Endothelial cell of umbilical vein (primary cell): ENCODE measurements at regions not wholly inside any gene's neighbourhood (a gene's known extent, or its start where the extent isn't known, plus 50 kb on each side); places are given as distances from the start of the nearest gene placed in this dataset.

Source experiments
- BruUV-seq: library from RNA; stranded (reverse); fragments of 400-500 nt; replicated peaks from 2 replicates; lab custom pipeline; 2021; lab: Mats Ljungman, UMichigan
- CTCF ChIA-PET: fragments of 300-600, 350-600 bp; sonication (Branson Sonifier 250); formaldehyde crosslinking; loops from one replicate; lab custom pipeline; 2021; ENCODE audit warnings: antibody characterized with exemption, inconsistent platforms; lab: Charles Lee
- POLR2A ChIA-PET: fragments of 300-600, 350-600 bp; sonication (Branson Sonifier 250); formaldehyde crosslinking; loops from one replicate; lab custom pipeline; 2021; ENCODE audit warnings: antibody characterized with exemption, inconsistent platforms; lab: Charles Lee
- DNase-seq: peaks from one replicate; pipeline ENCODE4 v3.0.0-alpha.2; 2011; ENCODE audit warnings: low read depth, low spot score
- FAIRE-seq: peaks from 2 replicates; lab custom pipeline; 2011; peaks lifted over from hg19 to GRCh38; lab: Jason Lieb, UNC
- H2AFZ ChIP-seq: 2 replicates; pipeline ENCODE4 v1.6.0; 2012; ENCODE audit warnings: low read depth, low read length, control low read depth, inconsistent platforms
- H3K27ac ChIP-seq: 2 replicates; pipeline ENCODE4 v1.5.1; 2011; ENCODE audit warnings: low read depth, mild to moderate bottlenecking, control low read depth, low read length, moderate library complexity; ENCODE audit not compliant: insufficient read depth
- H3K27me3 ChIP-seq, 2 experiments: 2 replicates each; pipeline versions ENCODE4 v1.6.0 to v1.6.1; 2011; ENCODE audit warnings: low read length in 2 of 2, mixed read lengths in 1 of 2; ENCODE audit not compliant: control insufficient read depth in 2 of 2, insufficient read depth in 2 of 2
- H3K36me3 ChIP-seq, 2 experiments: 2 replicates in 1 of 2; 3 replicates in 1 of 2; pipeline ENCODE4 v1.5.1; 2011; ENCODE audit warnings: low read length in 2 of 2, mild to moderate bottlenecking in 1 of 2, moderate library complexity in 1 of 2; ENCODE audit not compliant: control insufficient read depth in 2 of 2, insufficient read depth in 2 of 2; ENCODE audit errors: extremely low read depth in 1 of 2
- H3K4me1 ChIP-seq: 3 replicates; pipeline ENCODE4 v1.5.1; 2011; ENCODE audit warnings: mild to moderate bottlenecking, low read length; ENCODE audit not compliant: control insufficient read depth, insufficient read depth; ENCODE audit errors: extremely low read depth
- H3K4me2 ChIP-seq: 2 replicates; pipeline ENCODE4 v1.6.1; 2011; ENCODE audit warnings: low read length, control low read depth, mixed read lengths; ENCODE audit not compliant: insufficient read depth
- H3K4me3 ChIP-seq, 3 experiments: fragments of 200-600 bp in 1 of 3; sonication (generic), shearing (Covaris generic) in 1 of 3; replicated peaks in 1 of 3; 2 replicates each; pipeline ENCODE4 v1.5.1; 2011 to 2016; ENCODE audit warnings: control low read depth in 3 of 3, low read length in 3 of 3, mild to moderate bottlenecking in 2 of 3, inconsistent platforms in 1 of 3, low read depth in 1 of 3, moderate library complexity in 1 of 3; ENCODE audit not compliant: insufficient read depth in 1 of 3
- H3K79me2 ChIP-seq: 2 replicates; pipeline ENCODE4 v1.6.0; 2012; ENCODE audit warnings: low read length, inconsistent platforms; ENCODE audit not compliant: control insufficient read depth, insufficient read depth
- H3K9ac ChIP-seq: replicated peaks from 2 replicates; pipeline ENCODE3; 2011; ENCODE audit warnings: low read length, control low read depth; ENCODE audit not compliant: insufficient read depth; ENCODE audit errors: extremely low read depth
- H3K9me1 ChIP-seq: replicated peaks from 3 replicates; pipeline ENCODE4 v1.6.0; 2011; ENCODE audit warnings: mild to moderate bottlenecking, low read length; ENCODE audit not compliant: control insufficient read depth, insufficient read depth; ENCODE audit errors: extremely low read depth
- H3K9me3 ChIP-seq: replicated peaks from 2 replicates; pipeline ENCODE4 v1.5.1; 2012; ENCODE audit warnings: low read length, inconsistent platforms; ENCODE audit not compliant: control insufficient read depth, insufficient read depth
- H4K20me1 ChIP-seq: replicated peaks from 2 replicates; pipeline ENCODE3; 2011; ENCODE audit warnings: mild to moderate bottlenecking, low read length; ENCODE audit not compliant: control insufficient read depth, insufficient read depth; ENCODE audit errors: extremely low read depth
- CTCF ChIP-seq, 2 donors: IDR thresholded peaks; 1 replicate in 1 of 2; 2 replicates in 1 of 2; pipeline ENCODE4 v1.5.1; 2011; ENCODE audit warnings: low read length in 2 of 2, mild to moderate bottlenecking in 2 of 2, moderate library complexity in 2 of 2, control low read depth in 1 of 2, inconsistent platforms in 1 of 2, low read depth in 1 of 2; ENCODE audit not compliant: insufficient read depth in 1 of 2; ENCODE audit errors: extremely low read depth in 1 of 2
- EZH2 ChIP-seq: IDR thresholded peaks from 2 replicates; pipeline ENCODE4 v1.6.1; 2012; ENCODE audit warnings: borderline replicate concordance, low read depth, mild to moderate bottlenecking, moderate library complexity, low read length, inconsistent platforms; ENCODE audit not compliant: severe bottlenecking
- FOS ChIP-seq: IDR thresholded peaks from 2 replicates; pipeline ENCODE4 v1.6.1; 2011; ENCODE audit warnings: mild to moderate bottlenecking, low read length, moderate library complexity, borderline replicate concordance; ENCODE audit not compliant: insufficient read depth
- GATA2 ChIP-seq: IDR thresholded peaks from 2 replicates; pipeline ENCODE4 v1.7.0; 2011; ENCODE audit warnings: low read depth, mild to moderate bottlenecking, moderate library complexity, mixed read lengths, low read length; ENCODE audit not compliant: insufficient read length, insufficient read depth
- JUN ChIP-seq: IDR thresholded peaks from 2 replicates; pipeline ENCODE4 v1.6.1; 2011; ENCODE audit warnings: borderline replicate concordance, low read depth; ENCODE audit not compliant: insufficient read length, insufficient read depth
- MAX ChIP-seq: IDR thresholded peaks from 2 replicates; pipeline ENCODE4 v1.6.1; 2011; ENCODE audit not compliant: insufficient read depth, insufficient read length
- MYC ChIP-seq: IDR thresholded peaks from one replicate; pipeline ENCODE4 v1.6.1; 2011; ENCODE audit warnings: mild to moderate bottlenecking, low read depth, low read length
- POLR2A ChIP-seq: IDR thresholded peaks from 2 replicates; pipeline ENCODE4 v1.6.1; 2012; ENCODE audit warnings: low read depth, mild to moderate bottlenecking, control low read depth, low read length
- POLR2AphosphoS5 ChIP-seq: IDR thresholded peaks from 2 replicates; pipeline ENCODE4 v1.6.1; 2012; ENCODE audit warnings: low read depth, mild to moderate bottlenecking, control low read depth, low read length, moderate library complexity; ENCODE audit not compliant: insufficient read depth
- dilution Hi-C: fragments of 300-500 bp; cut with MboI; formaldehyde crosslinking; loops from one replicate; pipeline ENCODE4 v1.15.0; 2019; ENCODE audit warnings: low sequenced_read_pairs; ENCODE audit not compliant: extremely low pct_ligation_motif_present
- intact Hi-C: fragments of 100-400 bp; cut with micrococcal nuclease; formaldehyde crosslinking; loops from one replicate; pipeline ENCODE4 v1.10.0; 2022

- dilution Hi-C loops, result no loop called here
- no peaks in the 10 kb centered on the region for H3K79me2 ChIP-seq
- no peaks in the 10 kb centered on the region for H3K4me1 ChIP-seq
- BruUV-seq, result no TSS peak
- H3K9me3 ChIP-seq, result no peaks in the 10 kb centered on the region
- FAIRE-seq, result no peak
- POLR2A ChIA-PET, result no interaction called here
- no peak overlapping the region for H3K9ac ChIP-seq
- no peak for DNase-seq
- no peaks in the 10 kb centered on the region for H3K36me3 ChIP-seq
- no peaks in the 10 kb centered on the region for H3K9me1 ChIP-seq
- CTCF ChIA-PET, result interaction anchor here (0.6 to 1.0 kb wide), 7 partner anchors 9 to 1710 kb away, joined by 3 to 9 read pairs (median 3); no protein-coding TSS in a partner anchor
- H3K27ac ChIP-seq, result no peak overlapping the region
- no peaks in the 10 kb centered on the region for H4K20me1 ChIP-seq
- H2AFZ ChIP-seq, result no peak overlapping the region
- H3K4me2 ChIP-seq, result no peak overlapping the region
- intact Hi-C loops, result loop anchor here (5.0 kb wide), 1 partner anchor 106 kb away; no protein-coding TSS in a partner anchor
- TF ChIP-seq POLR2AphosphoS5, result no peak
- TF ChIP-seq MYC, result no peak
- peak; percentile 21 to 23 for TF ChIP-seq CTCF (IDR thresholded peaks at IDR 0.05; ENCODE audit: extremely low read depth in 1 of 2, insufficient read depth in 1 of 2, low read depth in 1 of 2, low read length in 2 of 2)
- no peaks in the 10 kb centered on the region for H3K27me3 ChIP-seq
- no peak overlapping the region for H3K4me3 ChIP-seq
Measured at GRCh38 chr7:10128748-10129147, 844.9 kb upstream of the PHF14 start.

- Histone ChIP-seq H3K9me1 (no peaks in the 10 kb centered on the region), H3K27ac (no peak overlapping the region), H3K36me3 (peaks cover 0 to 2% of the 10 kb centered on the region in 2 experiments), H3K4me3 (no peak overlapping the region), H4K20me1 (no peaks in the 10 kb centered on the region), H3K27me3 (no peaks in the 10 kb centered on the region), H3K4me1 (no peaks in the 10 kb centered on the region), H3K9me3 (no peaks in the 10 kb centered on the region), H3K79me2 (no peaks in the 10 kb centered on the region), H2AFZ (no peak overlapping the region), H3K4me2 (no peak overlapping the region), H3K9ac (no peak overlapping the region)
- POLR2A ChIA-PET, result interaction anchor here (0.6 kb wide), 1 partner anchor 358 kb away, joined by 6 read pairs; no protein-coding TSS in a partner anchor
- intact Hi-C loops (no loop called here), dilution Hi-C loops (no loop called here)
- TF ChIP-seq POLR2AphosphoS5 (no peak), CTCF (IDR thresholded peaks at IDR 0.05; ENCODE audit: extremely low read depth in 1 of 2, insufficient read depth in 1 of 2, low read depth in 1 of 2, low read length in 2 of 2) (no peak), MYC (no peak), POLR2A (no peak), MAX (no peak), FOS (no peak), EZH2 (no peak), JUN (no peak), GATA2 (no peak)
- no TSS peak for BruUV-seq
- DNase-seq, result no peak
- no peak for FAIRE-seq
- CTCF ChIA-PET, result no interaction called here
Measured at GRCh38 chr7:10138087-10138854, 835.4 kb upstream of the PHF14 start.
